Astrocyte (in vitro differentiated cells and primary cell): ENCODE measurements at regions not wholly inside any gene's neighbourhood (a gene's known extent, or its start where the extent isn't known, plus 50 kb on each side); places are given as distances from the start of the nearest gene placed in this dataset.

Source experiments
- DNase-seq: peaks from one replicate; pipeline ENCODE4 v3.0.0-alpha.2; 2010; ENCODE audit warnings: low read depth
- FAIRE-seq: peaks from 2 replicates; lab custom pipeline; 2011; peaks lifted over from hg19 to GRCh38; lab: Jason Lieb, UNC
- H2AFZ ChIP-seq: 2 replicates; pipeline ENCODE4 v1.6.0; 2012; ENCODE audit warnings: low read depth, low read length, inconsistent platforms
- H3K27ac ChIP-seq: 2 replicates; pipeline ENCODE4 v1.5.1; 2011; ENCODE audit warnings: low read depth, low read length, inconsistent platforms
- H3K27me3 ChIP-seq: 2 replicates; pipeline ENCODE4 v1.6.0; 2011; ENCODE audit warnings: low read length, inconsistent platforms; ENCODE audit not compliant: insufficient read depth
- H3K36me3 ChIP-seq: 2 replicates; pipeline ENCODE4 v1.5.1; 2011; ENCODE audit warnings: low read length, inconsistent platforms; ENCODE audit not compliant: insufficient read depth
- H3K4me1 ChIP-seq: 2 replicates; pipeline ENCODE4 v1.5.1; 2011; ENCODE audit warnings: low read length, inconsistent platforms; ENCODE audit not compliant: insufficient read depth
- H3K4me2 ChIP-seq: 2 replicates; pipeline ENCODE4 v1.6.0; 2012; ENCODE audit warnings: low read length, inconsistent platforms
- H3K4me3 ChIP-seq: 2 replicates; pipeline ENCODE4 v1.5.1; 2011; ENCODE audit warnings: low read depth, mild to moderate bottlenecking, low read length, inconsistent platforms; ENCODE audit not compliant: insufficient read depth
- H3K79me2 ChIP-seq: 2 replicates; pipeline ENCODE4 v1.6.0; 2012; ENCODE audit warnings: mild to moderate bottlenecking, low read length, inconsistent platforms; ENCODE audit not compliant: insufficient read depth
- H3K9ac ChIP-seq: 2 replicates; pipeline ENCODE4 v1.6.0; 2012; ENCODE audit warnings: mild to moderate bottlenecking, low read length, inconsistent platforms
- H3K9me3 ChIP-seq: 2 replicates; pipeline ENCODE4 v1.5.1; 2012; ENCODE audit warnings: low read depth, mild to moderate bottlenecking, low read length, inconsistent platforms; ENCODE audit not compliant: insufficient read depth
- H4K20me1 ChIP-seq: 2 replicates; pipeline ENCODE4 v1.6.0; 2012; ENCODE audit warnings: low read length, inconsistent platforms; ENCODE audit not compliant: insufficient read depth
- H3K27ac Mint-ChIP-seq: one replicate; pipeline ENCODE4 v1.8.0; 2021; ENCODE audit warnings: mild to moderate bottlenecking, mixed read lengths; ENCODE audit not compliant: unreplicated experiment
- H3K27me3 Mint-ChIP-seq: one replicate; pipeline ENCODE4 v1.8.0; 2021; ENCODE audit warnings: low read depth, mixed read lengths; ENCODE audit not compliant: unreplicated experiment
- H3K36me3 Mint-ChIP-seq: one replicate; pipeline ENCODE4 v1.8.0; 2021; ENCODE audit warnings: low read depth, mixed read lengths; ENCODE audit not compliant: unreplicated experiment
- H3K4me1 Mint-ChIP-seq: one replicate; pipeline ENCODE4 v1.8.0; 2021; ENCODE audit warnings: low read depth, mixed read lengths; ENCODE audit not compliant: unreplicated experiment
- H3K4me3 Mint-ChIP-seq: one replicate; pipeline ENCODE4 v1.8.0; 2021; ENCODE audit warnings: mild to moderate bottlenecking, moderate library complexity, mixed read lengths; ENCODE audit not compliant: unreplicated experiment
- H3K9me3 Mint-ChIP-seq: one replicate; pipeline ENCODE4 v1.8.0; 2021; ENCODE audit warnings: mild to moderate bottlenecking, mixed read lengths; ENCODE audit not compliant: unreplicated experiment
- CTCF ChIP-seq: IDR thresholded peaks from 2 replicates; pipeline ENCODE4 v1.5.1; 2011; ENCODE audit warnings: low read depth, mild to moderate bottlenecking, inconsistent platforms, low read length, moderate library complexity; ENCODE audit not compliant: insufficient read depth
- EZH2 ChIP-seq: IDR thresholded peaks from 2 replicates; pipeline ENCODE4 v1.6.1; 2012; ENCODE audit warnings: mild to moderate bottlenecking, low read length, inconsistent platforms; ENCODE audit not compliant: insufficient read depth

GRCh38 chr5:56494300-56494731 lies 261.2 kb upstream of the ANKRD55 start:
- FAIRE-seq = no peak
- Histone ChIP-seq H3K4me1 (no peaks in the 10 kb centered on the region), H3K9ac (no peak overlapping the region), H3K4me3 (no peak overlapping the region), H4K20me1 (no peaks in the 10 kb centered on the region), H3K79me2 (no peaks in the 10 kb centered on the region), H2AFZ (no peak overlapping the region), H3K36me3 (no peaks in the 10 kb centered on the region), H3K4me2 (no peak overlapping the region), H3K9me3 (no peaks in the 10 kb centered on the region), H3K27ac (no peak overlapping the region), H3K27me3 (peaks cover 3% of the 10 kb centered on the region)
- H3K4me3 Mint-ChIP-seq = no peak overlapping the region
- H3K9me3 Mint-ChIP-seq = peaks cover 5% of the 10 kb centered on the region
- no peak for DNase-seq
- H3K36me3 Mint-ChIP-seq = no peaks in the 10 kb centered on the region
- H3K27me3 Mint-ChIP-seq = peaks cover 24% of the 10 kb centered on the region
- TF ChIP-seq CTCF (no peak), EZH2 (no peak)
- peaks cover 8% of the 10 kb centered on the region for H3K4me1 Mint-ChIP-seq
- no peak overlapping the region for H3K27ac Mint-ChIP-seq

GRCh38 chr5:56493766-56494165 lies 260.6 kb upstream of the ANKRD55 start:
- Histone ChIP-seq H3K27ac (no peak overlapping the region), H3K4me3 (no peak overlapping the region), H2AFZ (no peak overlapping the region), H3K4me1 (no peaks in the 10 kb centered on the region), H3K27me3 (peaks cover 3% of the 10 kb centered on the region), H3K9ac (no peak overlapping the region), H3K79me2 (no peaks in the 10 kb centered on the region), H3K4me2 (no peak overlapping the region), H3K9me3 (no peaks in the 10 kb centered on the region), H4K20me1 (no peaks in the 10 kb centered on the region), H3K36me3 (no peaks in the 10 kb centered on the region)
- H3K9me3 Mint-ChIP-seq = peaks cover 5% of the 10 kb centered on the region
- TF ChIP-seq CTCF (no peak), EZH2 (no peak)
- no peaks in the 10 kb centered on the region for H3K36me3 Mint-ChIP-seq
- no peak overlapping the region for H3K27ac Mint-ChIP-seq
- peaks cover 24% of the 10 kb centered on the region for H3K27me3 Mint-ChIP-seq
- DNase-seq (no peak), FAIRE-seq (no peak)
- peaks cover 8% of the 10 kb centered on the region for H3K4me1 Mint-ChIP-seq
- H3K4me3 Mint-ChIP-seq = no peak overlapping the region

GRCh38 chr5:56493308-56493707 lies 260.2 kb upstream of the ANKRD55 start:
- Histone ChIP-seq H3K4me2 (no peak overlapping the region), H3K9ac (no peak overlapping the region), H3K4me1 (no peaks in the 10 kb centered on the region), H3K27ac (no peak overlapping the region), H3K79me2 (no peaks in the 10 kb centered on the region), H3K36me3 (no peaks in the 10 kb centered on the region), H3K4me3 (no peak overlapping the region), H2AFZ (no peak overlapping the region), H4K20me1 (no peaks in the 10 kb centered on the region), H3K27me3 (peaks cover 3% of the 10 kb centered on the region), H3K9me3 (no peaks in the 10 kb centered on the region)
- Mint-ChIP-seq H3K27me3 (peaks cover 27% of the 10 kb centered on the region), H3K27ac (no peak overlapping the region), H3K4me3 (no peak overlapping the region), H3K9me3 (peaks cover 5% of the 10 kb centered on the region), H3K4me1 (peaks cover 12% of the 10 kb centered on the region), H3K36me3 (no peaks in the 10 kb centered on the region)
- TF ChIP-seq CTCF (no peak), EZH2 (no peak)
- DNase-seq = no peak
- no peak for FAIRE-seq
